Adipocyte (in vitro differentiated cells): ENCODE measurements at regions not wholly inside any gene's neighbourhood (a gene's known extent, or its start where the extent isn't known, plus 50 kb on each side); places are given as distances from the start of the nearest gene placed in this dataset.

Experiments used
- DNase-seq: peaks from one replicate; pipeline ENCODE4 v3.0.0-alpha.2; 2015; ENCODE audit warnings: low read depth
- H3K27me3 ChIP-seq: replicated peaks from 2 replicates; pipeline ENCODE4 v1.7.0; 2013; ENCODE audit warnings: mild to moderate bottlenecking, low read length, moderate library complexity; ENCODE audit not compliant: control insufficient read depth, insufficient read depth
- H3K36me3 ChIP-seq: 2 replicates; pipeline ENCODE4 v1.7.0; 2013; ENCODE audit warnings: low read length, mild to moderate bottlenecking, moderate library complexity; ENCODE audit not compliant: control insufficient read depth, insufficient read depth, severe bottlenecking
- H3K4me1 ChIP-seq: 2 replicates; pipeline ENCODE4 v1.7.0; 2013; ENCODE audit warnings: mild to moderate bottlenecking, low read length, moderate library complexity; ENCODE audit not compliant: control insufficient read depth, insufficient read depth
- H3K4me3 ChIP-seq: 2 replicates; pipeline ENCODE4 v1.7.0; 2013; ENCODE audit warnings: mild to moderate bottlenecking, low read length, moderate library complexity
- H3K9ac ChIP-seq: 2 replicates; pipeline ENCODE4 v1.7.0; 2013; ENCODE audit warnings: mild to moderate bottlenecking, low read length, moderate library complexity
- H3K9me3 ChIP-seq: 2 replicates; pipeline ENCODE4 v1.7.0; 2013; ENCODE audit warnings: mild to moderate bottlenecking, low read length, moderate library complexity; ENCODE audit not compliant: control insufficient read depth

- Histone ChIP-seq H3K9me3 (no peaks in the 10 kb centered on the region), H3K4me3 (no peak overlapping the region), H3K9ac (no peak overlapping the region), H3K27me3 (no peaks in the 10 kb centered on the region), H3K36me3 (no peaks in the 10 kb centered on the region), H3K4me1 (peaks cover 19% of the 10 kb centered on the region)
- DNase-seq, result no peak
Measured at GRCh38 chr2:16615687-16616615, 49.7 kb downstream of the CYRIA start.

GRCh38 chr2:16615246-16615645 lies 50.4 kb downstream of the CYRIA start:
- no peaks in the 10 kb centered on the region for H3K27me3 ChIP-seq
- DNase-seq, result no peak
- H3K4me3 ChIP-seq, result no peak overlapping the region
- H3K4me1 ChIP-seq, result peaks cover 17% of the 10 kb centered on the region
- H3K9ac ChIP-seq, result no peak overlapping the region
- H3K36me3 ChIP-seq, result no peaks in the 10 kb centered on the region
- no peaks in the 10 kb centered on the region for H3K9me3 ChIP-seq

- Histone ChIP-seq H3K27me3 (no peaks in the 10 kb centered on the region), H3K4me3 (no peak overlapping the region), H3K36me3 (no peaks in the 10 kb centered on the region), H3K9ac (no peak overlapping the region), H3K4me1 (peaks cover 17% of the 10 kb centered on the region), H3K9me3 (no peaks in the 10 kb centered on the region)
- DNase-seq, result no peak
Measured at GRCh38 chr2:16614314-16614860, 51.2 kb downstream of the CYRIA start.

- DNase-seq, result peak; percentile 18
Measured at GRCh38 chr2:16613539-16614011, 52.1 kb downstream of the CYRIA start.

GRCh38 chr2:16612490-16612889 lies 53.1 kb downstream of the CYRIA start:
- Histone ChIP-seq H3K27me3 (no peaks in the 10 kb centered on the region), H3K4me3 (no peak overlapping the region), H3K9ac (no peak overlapping the region), H3K36me3 (no peaks in the 10 kb centered on the region), H3K4me1 (peaks cover 21% of the 10 kb centered on the region), H3K9me3 (no peaks in the 10 kb centered on the region)
- no peak for DNase-seq

More at GRCh38 chr2:16613539-16614011, 52.1 kb downstream of the CYRIA start:
- H3K27me3 ChIP-seq, result no peaks in the 10 kb centered on the region
- no peak overlapping the region for H3K4me3 ChIP-seq
- H3K9ac ChIP-seq, result no peak overlapping the region
- H3K9me3 ChIP-seq, result no peaks in the 10 kb centered on the region
- no peaks in the 10 kb centered on the region for H3K36me3 ChIP-seq
- H3K4me1 ChIP-seq, result peaks cover 21% of the 10 kb centered on the region

GRCh38 chr2:16609786-16610185 lies 55.8 kb downstream of the CYRIA start:
- H3K9ac ChIP-seq, result no peak overlapping the region
- H3K4me3 ChIP-seq, result no peak overlapping the region
- H3K27me3 ChIP-seq, result no peaks in the 10 kb centered on the region
- no peaks in the 10 kb centered on the region for H3K36me3 ChIP-seq
- H3K9me3 ChIP-seq, result no peaks in the 10 kb centered on the region
- peaks cover 17% of the 10 kb centered on the region for H3K4me1 ChIP-seq
- DNase-seq, result no peak

GRCh38 chr2:16608661-16609643 lies 56.7 kb downstream of the CYRIA start:
- Histone ChIP-seq H3K9me3 (no peaks in the 10 kb centered on the region), H3K4me3 (peak overlapping the region; percentile 87)

GRCh38 chr2:16607301-16607700 lies 58.3 kb downstream of the CYRIA start:
- peaks cover 4% of the 10 kb centered on the region for H3K4me1 ChIP-seq
- H3K9me3 ChIP-seq, result no peaks in the 10 kb centered on the region
- no peak overlapping the region for H3K9ac ChIP-seq
- no peak overlapping the region for H3K4me3 ChIP-seq
- no peak for DNase-seq
- no peaks in the 10 kb centered on the region for H3K27me3 ChIP-seq
- H3K36me3 ChIP-seq, result no peaks in the 10 kb centered on the region

More at GRCh38 chr2:16608661-16609643, 56.7 kb downstream of the CYRIA start:
- Histone ChIP-seq H3K9ac (peak overlapping the region; percentile 71), H3K27me3 (no peaks in the 10 kb centered on the region), H3K4me1 (peaks cover 9% of the 10 kb centered on the region), H3K36me3 (no peaks in the 10 kb centered on the region)
- DNase-seq, result peak; percentile 88

- Histone ChIP-seq H3K4me3 (no peak overlapping the region), H3K9ac (no peak overlapping the region), H3K4me1 (peaks cover 4% of the 10 kb centered on the region), H3K9me3 (no peaks in the 10 kb centered on the region), H3K36me3 (no peaks in the 10 kb centered on the region), H3K27me3 (no peaks in the 10 kb centered on the region)
- no peak for DNase-seq
Measured at GRCh38 chr2:16604236-16604635, 61.4 kb downstream of the CYRIA start.

- no peaks in the 10 kb centered on the region for H3K9me3 ChIP-seq
- H3K9ac ChIP-seq, result no peak overlapping the region
- no peak for DNase-seq
- no peak overlapping the region for H3K4me3 ChIP-seq
- no peaks in the 10 kb centered on the region for H3K4me1 ChIP-seq
- H3K27me3 ChIP-seq, result peaks cover 2% of the 10 kb centered on the region
- H3K36me3 ChIP-seq, result no peaks in the 10 kb centered on the region
Measured at GRCh38 chr2:16591370-16591933, 74.2 kb downstream of the CYRIA start.
